Caco-2 (cell line): ENCODE measurements at regions not wholly inside any gene's neighbourhood (a gene's known extent, or its start where the extent isn't known, plus 50 kb on each side); places are given as distances from the start of the nearest gene placed in this dataset.

ENCODE experiments used
- BruUV-seq: library from RNA; stranded (reverse); fragments of 400-500 nt; replicated peaks from 2 replicates; lab custom pipeline; 2021; lab: Mats Ljungman, UMichigan
- CTCF ChIA-PET: fragments of 300-600 bp; sonication (Branson Sonifier 250); formaldehyde crosslinking; loops from one replicate; lab custom pipeline; 2022; ENCODE audit warnings: antibody characterized with exemption; lab: Charles Lee
- POLR2A ChIA-PET: fragments of 300-600 bp; sonication (Branson Sonifier 250); formaldehyde crosslinking; loops from one replicate; lab custom pipeline; 2022; ENCODE audit warnings: antibody characterized with exemption; lab: Charles Lee
- DNase-seq, 2 experiments: peaks; one replicate each; pipeline versions ENCODE4 v3.0.0 to v3.0.0-alpha.2; 2020 to 2022
- H3K27me3 ChIP-seq: replicated peaks from 2 replicates; pipeline ENCODE4 v1.6.0; 2011; ENCODE audit warnings: low read length; ENCODE audit not compliant: control insufficient read depth, insufficient read depth
- H3K36me3 ChIP-seq: 2 replicates; pipeline ENCODE4 v1.5.1; 2011; ENCODE audit warnings: low read length; ENCODE audit not compliant: control insufficient read depth, insufficient read depth
- H3K4me1 ChIP-seq: fragments of 250-450 bp; sonication (Bioruptor Pico); 2 replicates; pipeline ENCODE4 v1.5.1; 2020; ENCODE audit warnings: mild to moderate bottlenecking
- H3K4me3 ChIP-seq: 2 replicates; pipeline ENCODE4 v1.5.1; 2011; ENCODE audit warnings: low read depth, mild to moderate bottlenecking, control low read depth, low read length
- H3K9me3 ChIP-seq: fragments of 250-450 bp; sonication (Bioruptor Pico); 2 replicates; pipeline ENCODE4 v1.5.1; 2020; ENCODE audit warnings: mild to moderate bottlenecking, moderate library complexity
- H3K27ac Mint-ChIP-seq: one replicate; pipeline ENCODE4 v1.8.0; 2022; ENCODE audit warnings: mixed read lengths; ENCODE audit not compliant: unreplicated experiment
- H3K27me3 Mint-ChIP-seq: one replicate; pipeline ENCODE4 v1.8.0; 2022; ENCODE audit warnings: mixed read lengths; ENCODE audit not compliant: insufficient read depth, unreplicated experiment
- H3K36me3 Mint-ChIP-seq: one replicate; pipeline ENCODE4 v1.8.0; 2022; ENCODE audit warnings: mild to moderate bottlenecking, mixed read lengths; ENCODE audit not compliant: insufficient read depth, unreplicated experiment
- H3K4me1 Mint-ChIP-seq: one replicate; pipeline ENCODE4 v1.8.0; 2022; ENCODE audit warnings: low read depth, mixed read lengths; ENCODE audit not compliant: unreplicated experiment
- H3K4me3 Mint-ChIP-seq: one replicate; pipeline ENCODE4 v1.8.0; 2022; ENCODE audit warnings: mild to moderate bottlenecking, moderate library complexity, mixed read lengths; ENCODE audit not compliant: unreplicated experiment
- H3K9me3 Mint-ChIP-seq: one replicate; pipeline ENCODE4 v1.8.0; 2022; ENCODE audit warnings: mixed read lengths; ENCODE audit not compliant: unreplicated experiment
- intact Hi-C: fragments of 100-400 bp; cut with micrococcal nuclease; formaldehyde crosslinking; loops from one replicate; pipeline ENCODE4 v1.10.0; 2022; ENCODE audit not compliant: unreplicated experiment
- TF ChIP-seq, protein P1 (sequence below), 2 experiments: fragments of 200-600 bp in 1 of 2; IDR thresholded peaks; 1 replicate in 1 of 2; 2 replicates in 1 of 2; pipeline versions ENCODE4 v1.5.1 to v1.8.0; 2011 to 2022; ENCODE audit warnings: antibody characterized with exemption in 1 of 2, control low read depth in 1 of 2, inconsistent platforms in 1 of 2, low read depth in 1 of 2, low read length in 1 of 2, mild to moderate bottlenecking in 1 of 2, moderate library complexity in 1 of 2; ENCODE audit not compliant: insufficient read depth in 1 of 2, severe bottlenecking in 1 of 2, unreplicated experiment in 1 of 2

DNA sequence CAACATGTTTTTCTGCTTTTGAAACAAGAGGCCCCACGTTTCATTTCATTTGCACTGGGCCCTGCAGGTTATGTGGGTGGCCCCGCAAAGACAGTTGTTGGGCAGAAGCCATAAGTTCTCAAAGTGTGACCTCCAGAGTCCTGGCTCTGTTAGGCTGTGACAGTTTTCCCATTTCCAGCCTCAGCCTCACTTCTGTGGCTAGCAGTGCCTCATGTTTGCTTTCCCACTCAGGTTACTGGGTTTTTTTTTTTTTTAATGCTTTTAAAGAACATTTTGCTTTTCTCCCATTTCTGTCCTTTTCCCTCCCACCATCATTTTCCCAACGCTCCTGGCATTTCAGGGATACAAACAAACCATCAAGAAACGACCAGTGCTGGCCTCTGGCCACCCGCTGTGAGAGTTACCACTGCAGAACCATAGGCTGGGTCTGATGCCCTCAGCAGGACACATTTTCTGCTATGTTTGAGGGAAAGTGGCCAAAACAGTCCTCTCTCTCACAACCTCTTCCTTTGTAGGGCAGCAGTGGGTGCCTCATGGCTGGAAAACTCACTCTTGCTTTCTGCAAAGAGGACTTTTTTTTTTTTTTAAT lies 159.0 kb upstream of the MPHOSPH6 start:
- TF ChIP-seq, protein P1, sequence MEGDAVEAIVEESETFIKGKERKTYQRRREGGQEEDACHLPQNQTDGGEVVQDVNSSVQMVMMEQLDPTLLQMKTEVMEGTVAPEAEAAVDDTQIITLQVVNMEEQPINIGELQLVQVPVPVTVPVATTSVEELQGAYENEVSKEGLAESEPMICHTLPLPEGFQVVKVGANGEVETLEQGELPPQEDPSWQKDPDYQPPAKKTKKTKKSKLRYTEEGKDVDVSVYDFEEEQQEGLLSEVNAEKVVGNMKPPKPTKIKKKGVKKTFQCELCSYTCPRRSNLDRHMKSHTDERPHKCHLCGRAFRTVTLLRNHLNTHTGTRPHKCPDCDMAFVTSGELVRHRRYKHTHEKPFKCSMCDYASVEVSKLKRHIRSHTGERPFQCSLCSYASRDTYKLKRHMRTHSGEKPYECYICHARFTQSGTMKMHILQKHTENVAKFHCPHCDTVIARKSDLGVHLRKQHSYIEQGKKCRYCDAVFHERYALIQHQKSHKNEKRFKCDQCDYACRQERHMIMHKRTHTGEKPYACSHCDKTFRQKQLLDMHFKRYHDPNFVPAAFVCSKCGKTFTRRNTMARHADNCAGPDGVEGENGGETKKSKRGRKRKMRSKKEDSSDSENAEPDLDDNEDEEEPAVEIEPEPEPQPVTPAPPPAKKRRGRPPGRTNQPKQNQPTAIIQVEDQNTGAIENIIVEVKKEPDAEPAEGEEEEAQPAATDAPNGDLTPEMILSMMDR (IDR thresholded peaks at IDR 0.05; ENCODE audit: insufficient read depth in 1 of 2, low read depth in 1 of 2, low read length in 1 of 2, severe bottlenecking in 1 of 2, unreplicated experiment in 1 of 2): no peak
- Mint-ChIP-seq H3K27me3 (peaks cover 3% of the 10 kb centered on the region), H3K27ac (no peak overlapping the region), H3K4me3 (no peak overlapping the region), H3K36me3 (no peaks in the 10 kb centered on the region), H3K4me1 (peaks cover 9% of the 10 kb centered on the region), H3K9me3 (peaks cover 5% of the 10 kb centered on the region)
- ChIA-PET CTCF (interaction anchor here (0.7 to 1.5 kb wide), 3 partner anchors 15 to 127 kb away, joined by 3 to 7 read pairs (median 4); no protein-coding TSS in a partner anchor), POLR2A (no interaction called here)
- peaks cover 8% of the 10 kb centered on the region; the same call in 1 of the 2 replicates for H3K4me1 ChIP-seq
- no peak for DNase-seq
- intact Hi-C loops: no loop called here
- no peaks in the 10 kb centered on the region for H3K27me3 ChIP-seq
- peaks cover 1% of the 10 kb centered on the region for H3K9me3 ChIP-seq
- H3K36me3 ChIP-seq: no peaks in the 10 kb centered on the region
- no peak overlapping the region for H3K4me3 ChIP-seq
- no TSS peak for BruUV-seq

DNA sequence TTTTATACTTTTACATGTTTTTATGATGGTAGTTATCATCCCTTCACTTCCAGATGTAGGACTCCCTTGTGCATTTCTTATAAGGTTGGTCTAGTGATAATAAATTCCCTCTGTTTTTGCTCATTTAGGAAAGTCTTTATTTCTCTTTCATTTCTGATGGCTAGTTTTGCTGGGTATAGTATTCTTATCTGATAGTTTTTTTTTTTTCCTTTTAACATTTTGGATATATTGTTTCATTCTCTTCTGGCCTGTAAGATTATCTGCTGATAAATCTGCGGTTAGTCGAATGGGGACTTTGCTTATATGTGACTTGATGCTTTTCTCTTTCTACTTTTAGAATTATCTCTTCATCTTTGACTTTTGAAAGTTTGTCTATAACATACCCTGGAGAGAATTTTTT lies 153.1 kb upstream of the MPHOSPH6 start:
- no peak for DNase-seq
- CTCF ChIA-PET: no interaction called here
- POLR2A ChIA-PET: no interaction called here
- Histone ChIP-seq H3K27me3 (no peaks in the 10 kb centered on the region), H3K9me3 (peaks cover 15% of the 10 kb centered on the region), H3K4me1 (no peaks in the 10 kb centered on the region), H3K36me3 (no peaks in the 10 kb centered on the region), H3K4me3 (no peak overlapping the region)
- H3K4me1 Mint-ChIP-seq: no peaks in the 10 kb centered on the region
- intact Hi-C loops: no loop called here
- peaks cover 34% of the 10 kb centered on the region for H3K9me3 Mint-ChIP-seq
- TF ChIP-seq, protein P1 (IDR thresholded peaks at IDR 0.05; ENCODE audit: insufficient read depth in 1 of 2, low read depth in 1 of 2, low read length in 1 of 2, severe bottlenecking in 1 of 2, unreplicated experiment in 1 of 2): no peak
- H3K27me3 Mint-ChIP-seq: peaks cover 3% of the 10 kb centered on the region
- no peak overlapping the region for H3K27ac Mint-ChIP-seq
- no peaks in the 10 kb centered on the region for H3K36me3 Mint-ChIP-seq
- BruUV-seq: no TSS peak
- H3K4me3 Mint-ChIP-seq: no peak overlapping the region

DNA sequence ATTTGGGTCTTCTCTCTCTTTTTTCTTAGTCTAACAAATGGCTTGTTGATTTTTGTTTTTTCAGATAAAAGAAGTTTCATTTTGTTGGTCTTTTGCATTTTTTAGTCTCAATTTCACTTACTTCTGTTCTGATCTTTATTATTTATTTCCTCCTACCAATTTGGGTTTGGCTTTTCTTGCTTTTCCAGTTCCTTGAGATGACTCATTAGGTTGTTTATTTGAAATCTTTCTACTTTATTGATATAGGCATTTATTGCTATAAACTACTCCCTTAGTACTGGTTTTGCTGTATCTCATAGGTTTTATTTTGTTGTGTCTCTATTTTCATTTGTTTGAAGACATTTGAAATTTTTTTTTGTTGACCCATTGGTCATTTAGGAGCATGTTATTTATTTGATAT lies 152.2 kb upstream of the MPHOSPH6 start:
- Histone ChIP-seq H3K4me3 (no peak overlapping the region), H3K36me3 (no peaks in the 10 kb centered on the region), H3K4me1 (no peaks in the 10 kb centered on the region), H3K27me3 (no peaks in the 10 kb centered on the region), H3K9me3 (peaks cover 15% of the 10 kb centered on the region)
- TF ChIP-seq, protein P1 (IDR thresholded peaks at IDR 0.05; ENCODE audit: insufficient read depth in 1 of 2, low read depth in 1 of 2, low read length in 1 of 2, severe bottlenecking in 1 of 2, unreplicated experiment in 1 of 2): no peak
- H3K4me3 Mint-ChIP-seq: no peak overlapping the region
- ChIA-PET CTCF (no interaction called here), POLR2A (no interaction called here)
- no peak for DNase-seq
- no peaks in the 10 kb centered on the region for H3K4me1 Mint-ChIP-seq
- H3K27me3 Mint-ChIP-seq: peaks cover 3% of the 10 kb centered on the region
- BruUV-seq: no TSS peak
- H3K36me3 Mint-ChIP-seq: no peaks in the 10 kb centered on the region
- intact Hi-C loops: no loop called here
- peaks cover 34% of the 10 kb centered on the region for H3K9me3 Mint-ChIP-seq
- H3K27ac Mint-ChIP-seq: no peak overlapping the region
